Right atrium auricular region (tissue), 2 donors: ENCODE measurements at regions not wholly inside any gene's neighbourhood (a gene's known extent, or its start where the extent isn't known, plus 50 kb on each side); places are given as distances from the start of the nearest gene placed in this dataset.

Experiments
- DNase-seq: peaks from one replicate; pipeline ENCODE4 v3.0.0-alpha.2; 2019; ENCODE audit warnings: low spot score
- H3K27ac ChIP-seq, 2 donors: fragments of 200-600 bp; sonication (generic); 1 replicate in 1 of 2; 2 replicates in 1 of 2; pipeline ENCODE4 v1.5.1; 2016 to 2019
- H3K27me3 ChIP-seq, 2 donors: fragments of 200-600 bp; sonication (generic); one replicate each; pipeline versions ENCODE4 v1.5.1 to v1.6.0; 2017 to 2019
- H3K36me3 ChIP-seq: fragments of 200-600 bp; sonication (generic); one replicate; pipeline ENCODE4 v1.5.1; 2016
- H3K4me1 ChIP-seq, 2 donors: fragments of 200-600 bp; sonication (generic); one replicate each; pipeline versions ENCODE4 v1.5.1 to v1.6.0; 2017 to 2019
- H3K4me3 ChIP-seq, 2 donors: fragments of 200-600 bp; sonication (generic); 1 replicate in 1 of 2; 2 replicates in 1 of 2; pipeline ENCODE4 v1.5.1; 2017 to 2019; ENCODE audit warnings: mild to moderate bottlenecking in 1 of 2, moderate library complexity in 1 of 2
- H3K9me3 ChIP-seq, 2 donors: fragments of 200-600 bp; sonication (generic); one replicate each; pipeline ENCODE4 v1.5.1; 2019
- TF ChIP-seq, protein P1 (sequence below), 2 donors: fragments of 200-600 bp; sonication (generic); IDR thresholded peaks; one replicate each; pipeline ENCODE4 v1.5.1; 2019; ENCODE audit warnings: antibody characterized with exemption in 2 of 2

DNA sequence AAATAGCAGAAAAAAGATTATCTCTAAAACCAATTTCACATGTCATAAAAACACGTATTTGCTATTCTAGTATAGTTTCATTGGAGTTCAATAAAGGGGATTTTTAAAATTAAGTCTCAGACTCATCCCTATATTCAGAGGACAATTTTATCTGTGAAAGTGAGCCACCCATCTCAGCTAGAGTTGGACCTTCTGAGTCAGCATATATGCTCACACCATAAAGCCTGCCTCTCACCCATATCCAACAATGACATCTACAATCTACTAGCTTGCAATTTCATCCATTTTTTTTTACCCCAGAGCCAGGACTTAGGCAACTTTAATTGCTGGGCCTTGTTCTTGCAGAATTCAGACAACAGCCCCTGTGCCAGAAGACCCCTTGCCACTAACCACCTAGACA, 165.3 kb upstream of the DYNLRB2 start:
- H3K36me3 ChIP-seq, result no peaks in the 10 kb centered on the region
- no peak overlapping the region for H3K27ac ChIP-seq
- peaks cover 0 to 7% of the 10 kb centered on the region in 2 donors for H3K9me3 ChIP-seq
- no peak overlapping the region for H3K4me3 ChIP-seq
- no peak for DNase-seq
- TF ChIP-seq, protein P1, sequence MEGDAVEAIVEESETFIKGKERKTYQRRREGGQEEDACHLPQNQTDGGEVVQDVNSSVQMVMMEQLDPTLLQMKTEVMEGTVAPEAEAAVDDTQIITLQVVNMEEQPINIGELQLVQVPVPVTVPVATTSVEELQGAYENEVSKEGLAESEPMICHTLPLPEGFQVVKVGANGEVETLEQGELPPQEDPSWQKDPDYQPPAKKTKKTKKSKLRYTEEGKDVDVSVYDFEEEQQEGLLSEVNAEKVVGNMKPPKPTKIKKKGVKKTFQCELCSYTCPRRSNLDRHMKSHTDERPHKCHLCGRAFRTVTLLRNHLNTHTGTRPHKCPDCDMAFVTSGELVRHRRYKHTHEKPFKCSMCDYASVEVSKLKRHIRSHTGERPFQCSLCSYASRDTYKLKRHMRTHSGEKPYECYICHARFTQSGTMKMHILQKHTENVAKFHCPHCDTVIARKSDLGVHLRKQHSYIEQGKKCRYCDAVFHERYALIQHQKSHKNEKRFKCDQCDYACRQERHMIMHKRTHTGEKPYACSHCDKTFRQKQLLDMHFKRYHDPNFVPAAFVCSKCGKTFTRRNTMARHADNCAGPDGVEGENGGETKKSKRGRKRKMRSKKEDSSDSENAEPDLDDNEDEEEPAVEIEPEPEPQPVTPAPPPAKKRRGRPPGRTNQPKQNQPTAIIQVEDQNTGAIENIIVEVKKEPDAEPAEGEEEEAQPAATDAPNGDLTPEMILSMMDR (IDR thresholded peaks at IDR 0.05), result no peak
- H3K4me1 ChIP-seq, result no peaks in the 10 kb centered on the region
- no peaks in the 10 kb centered on the region for H3K27me3 ChIP-seq

GRCh38 chr16:80372341-80372740, 168.5 kb upstream of the DYNLRB2 start:
- H3K27me3 ChIP-seq, result no peaks in the 10 kb centered on the region
- no peak overlapping the region for H3K4me3 ChIP-seq
- H3K9me3 ChIP-seq, result peaks cover 0 to 7% of the 10 kb centered on the region in 2 donors
- no peak overlapping the region for H3K27ac ChIP-seq
- H3K36me3 ChIP-seq, result no peaks in the 10 kb centered on the region
- TF ChIP-seq, protein P1 (IDR thresholded peaks at IDR 0.05), result no peak
- no peaks in the 10 kb centered on the region for H3K4me1 ChIP-seq
- no peak for DNase-seq

GRCh38 chr16:80369138-80369958, 171.4 kb upstream of the DYNLRB2 start:
- H3K36me3 ChIP-seq, result no peaks in the 10 kb centered on the region
- H3K9me3 ChIP-seq, result peaks cover 0 to 7% of the 10 kb centered on the region in 2 donors
- H3K4me1 ChIP-seq, result no peaks in the 10 kb centered on the region
- H3K27me3 ChIP-seq, result no peaks in the 10 kb centered on the region
- H3K4me3 ChIP-seq, result no peak overlapping the region
- peak; percentile 63 for DNase-seq
- TF ChIP-seq, protein P1 (IDR thresholded peaks at IDR 0.05), result peak in 1 of 2 donors; percentile 60
- no peak overlapping the region for H3K27ac ChIP-seq

DNA sequence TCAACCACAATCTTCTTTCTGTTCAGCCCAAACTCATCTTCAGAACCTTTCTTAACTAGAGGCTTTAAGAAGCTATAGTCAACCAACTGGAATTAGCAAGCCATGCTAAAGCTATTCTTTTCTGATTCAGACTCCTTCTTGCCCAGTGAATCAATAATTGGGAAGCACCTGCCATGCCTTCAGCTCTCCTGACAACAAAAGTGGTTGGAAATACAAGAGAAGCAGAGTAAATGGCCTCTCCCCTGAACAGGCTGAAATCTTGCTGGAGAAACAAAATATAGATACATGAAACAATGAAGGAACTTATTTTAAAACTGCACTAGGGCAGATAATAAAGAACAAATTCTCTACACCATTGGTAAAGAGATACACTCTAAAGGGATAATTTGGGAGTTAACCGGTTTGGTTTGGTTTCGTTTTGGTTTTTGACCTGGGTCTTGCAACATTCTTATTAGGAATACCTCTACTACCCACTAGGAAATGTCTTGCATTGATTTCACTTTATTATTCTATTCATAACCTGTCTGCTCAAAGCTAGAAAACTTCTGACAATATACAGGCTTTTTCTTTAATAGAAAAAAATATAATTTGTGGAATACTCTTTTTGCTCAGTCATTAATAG, 173.6 kb upstream of the DYNLRB2 start:
- Histone ChIP-seq H3K4me3 (no peak overlapping the region), H3K36me3 (no peaks in the 10 kb centered on the region), H3K9me3 (no peaks in the 10 kb centered on the region), H3K4me1 (no peaks in the 10 kb centered on the region), H3K27ac (no peak overlapping the region), H3K27me3 (no peaks in the 10 kb centered on the region)
- TF ChIP-seq, protein P1 (IDR thresholded peaks at IDR 0.05), result no peak
- no peak for DNase-seq

- Histone ChIP-seq H3K4me3 (no peak overlapping the region), H3K36me3 (no peaks in the 10 kb centered on the region), H3K4me1 (no peaks in the 10 kb centered on the region), H3K9me3 (no peaks in the 10 kb centered on the region), H3K27ac (no peak overlapping the region), H3K27me3 (no peaks in the 10 kb centered on the region)
- DNase-seq, result no peak
- TF ChIP-seq, protein P1 (IDR thresholded peaks at IDR 0.05), result no peak
Measured at GRCh38 chr16:80366023-80366422, 174.8 kb upstream of the DYNLRB2 start.
